Anterior cingulate cortex (tissue), 58 donors: ENCODE measurements at regions not wholly inside any gene's neighbourhood (a gene's known extent, or its start where the extent isn't known, plus 50 kb on each side); places are given as distances from the start of the nearest gene placed in this dataset.
"Not testable (repeated sequence)": the region's sequence is repeated elsewhere in the genome, so short reads cannot be mapped to it uniquely, and the experiment has no call there.

ENCODE experiments used
- DNase-seq, 58 donors: peaks; one replicate each; lab custom pipeline; 2025; lab: John Stamatoyannopoulos, UW

DNA sequence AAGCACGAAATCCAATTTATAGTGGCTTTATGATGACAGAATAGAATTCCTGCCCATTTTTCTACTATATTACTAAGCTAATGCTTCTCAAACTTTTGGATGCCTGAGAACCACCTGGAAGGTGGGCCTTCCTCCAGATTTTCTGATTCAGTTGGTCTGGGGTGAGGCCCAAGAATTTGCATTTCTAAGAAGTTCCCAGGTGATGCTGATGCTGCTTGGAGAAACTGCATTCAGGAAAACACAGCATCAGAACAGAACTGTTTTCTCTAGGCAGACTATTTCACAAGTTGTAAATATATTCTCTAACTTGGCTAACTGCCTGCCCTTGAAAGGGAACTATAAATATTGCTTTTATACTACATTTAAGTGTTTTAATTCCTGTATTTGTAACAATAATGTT, 644.9 kb upstream of the DPPA4 start:
- no peak for DNase-seq

DNA sequence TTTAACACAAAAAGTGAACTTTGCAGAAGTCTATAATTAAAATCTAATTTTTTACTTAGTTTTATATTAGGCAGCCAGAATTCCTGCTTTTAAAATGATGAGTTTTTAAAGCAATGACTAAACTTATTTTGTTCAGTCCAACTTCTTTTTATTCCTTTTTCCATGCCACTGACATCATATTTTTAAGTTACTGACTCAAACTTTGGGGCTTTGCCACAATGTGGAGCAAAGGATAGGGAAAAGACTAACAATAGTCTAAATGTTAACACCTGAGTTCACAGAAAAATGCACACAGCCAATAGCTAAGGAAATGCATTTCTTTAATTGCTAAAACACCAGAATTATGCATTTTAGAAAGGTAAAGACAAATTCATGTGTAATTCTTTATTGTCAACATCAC, 647.6 kb upstream of the DPPA4 start:
- DNase-seq, result no peak

DNA sequence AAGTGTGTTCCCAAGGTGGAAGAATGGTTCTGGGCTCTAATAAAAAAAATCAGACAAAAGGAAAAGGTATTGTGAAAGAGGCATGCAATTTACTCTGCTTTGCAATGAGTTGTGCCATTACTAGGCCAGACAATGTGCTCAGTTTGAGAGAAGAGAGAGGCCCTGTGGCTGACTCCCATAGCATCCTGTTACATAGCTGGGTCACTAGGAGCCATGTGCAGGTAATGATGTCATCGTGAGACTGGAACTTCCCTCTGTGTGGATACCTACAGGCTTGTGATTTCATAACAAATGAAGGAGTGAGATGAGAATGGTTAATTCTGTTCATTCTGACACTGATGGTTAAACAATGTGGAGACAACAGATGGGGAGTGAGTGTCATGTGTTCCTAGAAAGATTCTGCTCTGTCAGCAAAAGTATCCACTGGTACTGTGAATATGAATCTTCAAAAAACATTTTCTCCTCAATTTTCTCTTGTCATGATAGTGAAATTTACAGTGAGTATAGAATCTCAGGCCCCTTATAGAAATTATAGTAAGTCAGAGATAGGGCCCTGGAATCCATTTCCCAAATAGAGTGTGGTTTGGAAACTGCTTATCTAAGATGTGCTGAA, 648.7 kb upstream of the DPPA4 start:
- no peak for DNase-seq

DNA sequence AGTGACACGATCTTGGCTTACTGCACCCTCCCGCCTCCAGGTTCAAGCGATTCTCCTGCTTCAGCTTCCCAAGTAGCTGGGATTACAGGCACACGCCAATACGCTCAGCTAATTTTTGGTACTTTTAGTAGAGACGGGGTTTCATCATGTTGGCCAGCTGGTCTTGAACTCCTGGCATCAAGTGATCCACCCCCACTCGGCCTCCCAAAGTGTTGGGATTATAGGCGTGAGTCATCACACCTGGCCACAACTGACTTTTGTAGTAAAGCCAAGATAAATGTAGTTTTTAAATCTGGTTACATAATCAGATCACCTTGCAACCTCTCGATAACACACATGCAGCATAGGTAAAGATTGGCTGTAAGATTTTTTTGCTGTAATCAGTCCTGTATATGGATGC, 657.5 kb upstream of the DPPA4 start:
- no peak for DNase-seq

DNA sequence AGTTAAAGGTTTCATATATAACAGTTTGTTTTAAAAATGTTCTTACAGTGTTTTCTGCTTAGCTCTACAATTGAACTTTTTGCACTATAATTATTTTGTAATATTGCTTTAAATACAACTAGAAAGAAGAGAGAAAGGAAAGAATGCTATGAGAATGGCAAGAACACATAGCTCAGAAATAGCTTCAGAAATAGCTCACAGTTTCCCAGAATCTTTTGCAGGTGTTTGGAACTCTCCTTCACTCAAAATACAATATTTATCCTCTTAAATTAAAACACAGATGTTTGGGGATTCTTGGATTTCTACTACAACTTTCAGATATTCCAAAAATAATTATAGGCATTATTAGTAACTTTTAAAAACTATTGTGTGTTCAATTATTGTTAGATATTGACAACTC, 658.0 kb upstream of the DPPA4 start:
- no peak for DNase-seq

DNA sequence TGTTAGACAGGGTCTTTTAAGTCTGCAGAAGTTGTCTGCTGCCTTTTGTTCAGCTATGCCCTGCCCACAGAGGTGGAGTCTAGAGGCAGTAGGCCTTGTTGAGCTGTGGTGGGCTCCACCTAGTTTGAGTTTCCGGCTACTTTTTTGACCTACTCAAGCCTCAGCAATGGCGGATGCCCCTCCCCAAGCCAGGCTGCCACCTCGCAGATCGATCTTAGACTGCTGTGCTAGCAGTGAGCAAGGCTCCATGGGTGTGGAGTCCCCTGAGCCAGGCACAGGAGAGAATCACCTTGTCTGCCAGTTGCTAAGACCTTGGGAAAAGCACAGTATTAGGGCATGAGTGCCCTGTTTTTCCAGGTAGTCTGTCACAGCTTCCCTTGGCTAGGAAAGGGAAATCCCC, 664.6 kb upstream of the DPPA4 start:
- not testable (repeated sequence) for DNase-seq

DNA sequence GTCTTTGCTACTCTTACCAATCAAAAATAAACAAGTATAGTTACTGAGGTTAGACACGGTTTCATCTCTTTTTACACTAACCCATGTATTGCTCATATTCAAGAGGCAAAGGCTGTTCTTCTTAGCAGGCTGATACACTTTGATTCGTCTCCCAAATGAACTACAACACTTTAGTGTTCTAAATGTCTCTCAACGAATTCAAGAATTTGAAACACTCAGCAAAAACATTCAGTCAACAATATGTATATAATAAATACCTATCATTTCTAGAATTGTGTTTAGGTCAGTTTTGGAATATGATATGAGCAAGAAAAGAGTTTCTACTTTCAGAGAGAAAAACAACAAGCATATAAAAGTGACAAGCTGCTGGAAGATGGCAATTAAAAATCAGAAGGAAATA, 669.6 kb upstream of the DPPA4 start:
- no peak for DNase-seq

DNA sequence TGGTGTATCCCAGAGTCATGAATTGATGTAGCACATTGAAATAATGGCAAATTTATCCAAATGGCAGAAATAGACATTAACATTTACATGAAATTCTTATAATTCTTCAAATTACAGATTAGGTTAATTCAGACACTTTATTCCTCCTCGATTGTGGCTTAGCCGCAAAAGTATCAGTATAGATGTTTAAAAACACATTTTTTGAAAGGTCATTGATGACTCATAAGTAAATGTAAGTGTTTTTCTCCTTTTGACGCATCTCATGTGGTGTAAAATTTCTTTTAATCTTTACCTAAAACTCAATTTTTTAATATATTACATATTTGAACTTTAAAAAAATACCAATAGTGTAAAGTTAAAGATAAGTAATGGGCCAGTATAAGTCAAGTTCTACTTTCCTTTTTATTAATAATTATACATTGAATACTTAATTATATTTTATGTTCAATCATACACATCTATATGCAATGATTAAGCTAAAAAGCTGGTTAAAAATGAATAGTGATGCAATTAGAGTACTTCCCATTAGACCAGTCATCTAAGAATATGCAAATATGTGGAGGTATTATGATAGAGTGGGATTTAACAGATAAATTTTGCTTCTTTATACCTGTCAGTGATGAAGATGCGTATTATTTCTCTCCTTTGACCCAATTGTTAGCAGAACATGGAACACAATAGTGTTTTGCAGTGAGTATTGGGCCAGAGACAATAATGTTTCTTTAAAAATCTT, 678.1 kb upstream of the DPPA4 start:
- no peak for DNase-seq

DNA sequence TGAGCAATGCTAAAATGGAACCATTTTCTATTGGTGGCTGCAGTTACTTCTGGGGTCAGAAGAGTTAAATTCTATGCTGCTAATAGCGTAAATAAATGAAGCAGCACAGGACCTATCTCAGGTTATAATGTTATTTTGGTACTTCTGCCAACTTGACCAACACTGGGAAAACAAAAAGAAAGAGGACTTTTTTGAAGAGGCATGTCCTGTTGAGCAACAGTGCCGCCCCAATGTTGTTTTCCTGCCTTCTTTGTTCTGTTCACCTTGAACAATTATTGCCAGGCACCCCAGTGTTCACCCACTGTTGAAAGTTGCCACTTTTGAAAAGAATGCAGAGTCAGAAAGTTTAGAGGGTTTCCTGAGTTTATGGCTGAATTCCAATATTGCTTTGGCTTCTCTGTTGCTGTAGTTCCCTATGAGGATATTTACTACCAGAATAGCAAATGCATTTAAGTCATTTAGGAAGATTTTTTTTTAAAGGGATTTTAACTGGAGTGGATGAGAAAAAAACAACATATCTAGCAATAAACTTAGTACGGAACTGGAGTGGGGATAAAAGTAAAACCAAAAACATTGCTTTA, 679.0 kb upstream of the DPPA4 start:
- no peak for DNase-seq

DNA sequence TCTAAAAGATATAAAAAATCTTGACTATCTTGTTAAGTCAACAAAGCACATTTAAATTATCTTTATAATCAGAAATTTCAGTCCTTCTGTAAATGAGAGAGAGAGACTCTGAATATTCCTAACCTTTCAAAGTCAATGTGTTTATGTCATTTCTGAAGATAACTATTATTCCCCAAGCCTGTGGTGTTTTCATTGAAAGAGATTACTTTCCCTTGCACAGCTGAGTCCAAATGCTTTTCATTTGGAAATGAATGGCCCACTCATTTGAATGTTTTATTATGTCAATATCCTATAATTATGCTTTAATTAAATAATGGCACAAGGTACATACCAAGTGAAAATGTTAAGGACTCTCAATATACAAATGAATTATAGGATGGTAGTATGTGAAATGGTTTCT, 680.0 kb upstream of the DPPA4 start:
- no peak for DNase-seq

DNA sequence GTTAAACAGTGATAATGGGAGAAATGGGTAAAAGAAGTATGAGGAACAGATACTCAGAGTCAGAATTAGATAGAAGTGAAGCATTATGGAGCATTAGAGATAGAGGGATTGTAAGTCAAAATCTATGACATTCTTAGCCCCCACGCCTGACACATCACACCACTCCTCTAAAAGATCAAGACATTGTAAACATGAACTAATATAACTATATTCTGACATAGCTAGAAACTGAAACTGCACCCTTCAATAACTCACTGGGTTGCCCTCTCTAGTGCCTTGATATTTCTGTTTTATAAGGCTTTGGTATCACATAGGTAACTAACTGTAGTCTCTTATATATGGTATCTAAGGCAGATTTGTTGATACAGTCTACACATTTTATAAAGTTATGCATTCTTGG, 684.3 kb upstream of the DPPA4 start:
- DNase-seq, result no peak

DNA sequence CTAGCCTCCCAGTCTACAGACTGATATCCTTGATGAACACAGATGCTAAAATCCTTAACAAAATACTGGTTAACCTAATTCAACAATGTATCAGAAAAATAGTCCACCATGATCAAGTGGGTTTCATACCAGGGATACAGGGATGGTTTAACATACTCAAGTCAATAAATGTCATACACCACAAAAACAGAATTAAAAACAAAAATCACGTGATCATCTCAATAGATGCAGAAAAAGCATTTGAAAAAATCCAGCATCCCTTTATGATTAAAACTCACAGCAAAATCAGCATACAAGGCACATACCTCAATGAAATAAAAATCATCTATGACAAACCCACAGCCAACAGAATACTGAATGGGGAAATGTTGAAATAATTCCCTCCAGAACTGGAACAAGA, 685.7 kb upstream of the DPPA4 start:
- not testable (repeated sequence) for DNase-seq

DNA sequence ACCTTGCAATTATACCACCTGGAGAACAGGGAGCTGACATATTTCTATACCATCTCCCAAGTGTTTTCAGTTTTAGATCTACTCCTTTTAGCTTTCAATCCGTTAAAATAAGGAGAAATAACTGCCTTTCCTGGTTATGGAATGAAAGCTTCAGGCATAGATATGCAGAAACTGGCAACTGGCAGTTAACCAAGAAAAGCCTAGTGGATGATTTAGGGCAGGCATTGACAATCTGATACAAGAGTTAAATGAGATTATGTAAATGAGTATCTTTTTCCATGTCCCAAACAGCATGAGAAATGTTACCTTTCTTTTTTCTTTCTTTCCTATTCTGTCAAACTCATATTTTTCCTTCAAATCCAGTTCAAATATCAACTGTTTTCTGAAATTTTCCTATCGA, 689.1 kb upstream of the DPPA4 start:
- no peak for DNase-seq

DNA sequence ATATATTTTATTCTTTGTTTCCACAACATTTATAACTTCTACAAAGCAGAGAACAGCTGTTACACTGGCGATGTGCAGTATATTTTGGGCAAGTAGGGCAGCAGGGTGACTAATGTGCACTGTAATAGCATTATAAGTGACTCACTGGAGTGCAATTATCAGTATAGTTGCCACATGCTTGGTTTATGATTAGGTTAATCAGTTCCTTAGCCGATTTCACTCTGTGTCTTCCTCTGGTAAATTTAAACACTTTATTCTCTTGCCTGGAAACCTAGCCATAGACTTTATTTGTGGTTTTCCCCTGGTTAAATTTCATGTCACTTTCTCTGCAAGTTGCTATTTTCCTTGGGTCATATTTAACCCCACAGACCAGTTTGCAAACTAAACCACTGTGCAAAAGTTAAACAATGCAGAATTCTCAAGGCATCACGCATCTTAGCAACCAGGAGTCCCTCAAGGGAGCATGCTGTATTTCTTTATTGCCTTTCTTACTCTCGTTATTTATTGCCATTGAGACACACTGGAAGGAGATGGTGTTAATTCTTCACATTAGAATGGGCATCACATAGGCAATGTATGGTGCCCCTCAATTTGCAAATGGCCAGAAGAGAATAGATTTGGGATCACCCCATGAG, 690.2 kb upstream of the DPPA4 start:
- DNase-seq, result peak in 3 of 58 donors; percentile 0 to 2 (median 0)

DNA sequence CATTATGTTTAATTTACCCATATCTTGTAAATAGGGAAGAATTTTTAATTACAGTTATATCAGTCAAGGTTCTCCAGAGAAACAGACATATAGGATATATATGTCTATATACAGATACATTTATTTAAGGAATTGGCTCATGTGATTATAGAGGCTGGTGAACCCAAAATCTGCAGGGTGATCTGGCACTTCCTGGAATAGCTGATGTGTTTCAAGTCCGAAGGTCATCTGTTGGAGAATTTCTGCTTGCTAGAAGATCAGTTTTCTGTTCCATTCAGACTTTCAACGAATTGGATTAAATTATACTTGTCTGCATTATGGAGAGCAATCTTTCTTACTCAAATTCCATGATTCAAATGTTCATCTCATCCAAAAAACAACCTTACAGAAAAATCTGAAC, 694.6 kb upstream of the DPPA4 start:
- no peak for DNase-seq

DNA sequence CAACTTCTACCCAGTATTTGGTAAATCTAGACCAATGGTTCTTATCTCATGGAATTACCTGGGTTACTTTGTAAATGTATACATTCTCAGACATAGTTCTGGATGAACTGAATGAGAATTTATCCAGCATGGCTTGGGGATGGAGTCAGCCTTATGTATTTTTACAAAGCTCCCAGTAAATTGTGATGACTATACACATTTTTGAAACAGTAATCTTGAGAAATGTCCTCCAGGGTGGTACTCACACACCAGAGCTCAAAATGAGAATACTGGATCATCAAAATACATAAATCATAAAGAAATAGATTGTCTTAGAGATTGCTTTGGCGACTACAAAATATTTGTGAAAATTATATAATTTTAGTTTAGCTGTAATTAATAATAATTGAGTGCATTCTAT, 722.1 kb upstream of the DPPA4 start:
- DNase-seq, result no peak

DNA sequence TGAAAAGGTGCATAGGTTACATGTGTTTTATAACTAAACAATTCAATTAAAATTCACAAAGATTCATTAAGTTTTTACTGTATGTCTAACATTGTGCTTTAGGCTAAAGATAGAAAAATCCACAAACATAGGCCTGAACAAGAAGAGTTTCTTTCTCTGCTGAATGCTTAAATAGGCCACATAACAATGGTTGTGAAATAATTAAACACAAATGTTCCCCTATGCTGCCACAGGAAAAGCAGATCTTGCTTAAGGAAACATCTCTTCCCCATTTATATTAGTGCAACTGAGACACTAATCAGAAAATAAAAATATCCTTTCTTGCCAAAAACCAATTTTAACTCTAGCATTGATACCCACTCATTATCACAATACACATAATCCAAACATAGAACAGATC, 725.4 kb upstream of the DPPA4 start:
- DNase-seq, result no peak

DNA sequence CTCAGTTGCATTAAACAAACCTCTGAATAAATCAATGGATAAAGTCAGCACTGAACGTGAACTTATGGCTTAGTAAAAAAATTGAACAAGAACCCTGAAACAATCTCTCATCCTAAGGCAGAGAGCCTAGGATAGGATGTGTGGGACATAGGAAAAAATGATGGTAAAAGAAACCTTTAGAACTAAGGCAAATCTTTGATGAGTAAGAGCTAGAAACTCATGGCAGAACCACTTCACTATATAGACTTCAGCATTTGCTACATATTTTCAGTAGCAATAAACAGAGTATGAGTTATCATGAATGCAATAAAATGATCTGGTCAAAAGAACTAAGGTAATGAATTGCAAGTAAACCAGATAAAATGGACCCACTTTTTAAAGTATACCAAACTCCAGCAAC, 725.8 kb upstream of the DPPA4 start:
- no peak for DNase-seq

DNA sequence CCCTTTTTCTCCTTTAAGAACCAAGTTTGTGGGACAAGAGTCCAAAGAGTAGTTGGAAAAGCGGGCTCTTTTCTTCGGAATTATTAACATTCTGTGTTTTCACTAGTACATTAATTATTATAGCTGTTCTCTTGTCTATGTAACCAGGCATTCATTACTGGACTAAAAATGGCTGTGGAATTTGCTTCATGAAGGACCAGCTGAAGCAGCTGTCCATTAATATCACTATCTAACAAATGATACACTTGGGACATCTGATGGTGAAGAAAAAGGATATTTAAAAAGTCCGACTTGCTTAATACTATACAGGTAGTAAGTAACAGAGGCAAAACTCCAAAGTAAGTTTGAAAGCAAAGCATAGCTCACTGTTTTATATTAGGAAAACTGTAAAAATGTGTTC, 728.9 kb upstream of the DPPA4 start:
- no peak for DNase-seq

DNA sequence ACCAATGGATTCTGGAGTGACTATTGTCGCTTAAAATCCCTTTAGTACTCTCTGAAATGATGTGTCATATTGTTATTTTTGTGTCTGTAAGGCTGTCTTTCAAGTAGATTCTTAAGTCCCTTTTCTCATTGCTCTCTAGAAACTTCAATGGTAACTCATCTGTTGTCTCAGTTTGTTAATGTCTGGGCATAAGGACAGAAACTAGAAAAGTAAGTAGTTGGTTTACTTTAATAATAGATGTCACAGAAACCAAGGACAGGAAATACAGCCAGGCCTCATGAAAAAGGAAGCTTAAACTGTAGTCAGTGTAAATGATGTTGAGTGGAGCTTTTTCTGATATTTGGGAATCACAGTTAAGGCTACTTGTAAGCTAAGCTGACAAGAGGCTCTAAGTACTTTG, 730.2 kb upstream of the DPPA4 start:
- DNase-seq, result no peak

DNA sequence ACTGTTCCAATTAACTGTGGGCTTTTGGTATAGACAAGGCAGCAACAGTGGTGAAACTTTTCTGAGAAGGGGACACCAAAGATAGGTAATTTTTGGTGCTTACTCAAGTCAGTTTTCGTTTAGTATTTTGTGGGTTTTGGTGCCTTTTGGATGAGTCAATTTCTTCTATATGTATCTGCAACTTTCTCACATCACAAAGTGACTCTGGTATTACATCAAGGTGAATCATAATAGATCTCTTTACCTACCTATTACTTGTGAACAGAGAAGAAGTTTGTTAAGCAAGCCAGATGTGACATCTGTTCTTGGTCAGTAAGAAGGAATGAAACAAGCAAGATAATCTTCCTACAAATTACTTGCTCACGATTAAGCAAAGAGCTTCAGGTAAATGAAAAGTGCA, 732.4 kb upstream of the DPPA4 start:
- no peak for DNase-seq
